GM12864 (cell line): ENCODE measurements at regions not wholly inside any gene's neighbourhood (a gene's known extent, or its start where the extent isn't known, plus 50 kb on each side); places are given as distances from the start of the nearest gene placed in this dataset.
"Not testable (repeated sequence)": the region's sequence is repeated elsewhere in the genome, so short reads cannot be mapped to it uniquely, and the experiment has no call there.

ENCODE experiments used
- DNase-seq: peaks from one replicate; pipeline ENCODE4 v3.0.0-alpha.2; 2011; ENCODE audit warnings: low read depth
- H3K4me3 ChIP-seq: 2 replicates; pipeline ENCODE4 v1.5.1; 2011; ENCODE audit warnings: mild to moderate bottlenecking, low read depth, low read length, control low read depth
- CTCF ChIP-seq: IDR thresholded peaks from 2 replicates; pipeline ENCODE4 v1.5.1; 2011; ENCODE audit warnings: low read depth, mild to moderate bottlenecking, moderate library complexity, low read length, control low read depth, inconsistent platforms; ENCODE audit errors: missing control alignments

DNA sequence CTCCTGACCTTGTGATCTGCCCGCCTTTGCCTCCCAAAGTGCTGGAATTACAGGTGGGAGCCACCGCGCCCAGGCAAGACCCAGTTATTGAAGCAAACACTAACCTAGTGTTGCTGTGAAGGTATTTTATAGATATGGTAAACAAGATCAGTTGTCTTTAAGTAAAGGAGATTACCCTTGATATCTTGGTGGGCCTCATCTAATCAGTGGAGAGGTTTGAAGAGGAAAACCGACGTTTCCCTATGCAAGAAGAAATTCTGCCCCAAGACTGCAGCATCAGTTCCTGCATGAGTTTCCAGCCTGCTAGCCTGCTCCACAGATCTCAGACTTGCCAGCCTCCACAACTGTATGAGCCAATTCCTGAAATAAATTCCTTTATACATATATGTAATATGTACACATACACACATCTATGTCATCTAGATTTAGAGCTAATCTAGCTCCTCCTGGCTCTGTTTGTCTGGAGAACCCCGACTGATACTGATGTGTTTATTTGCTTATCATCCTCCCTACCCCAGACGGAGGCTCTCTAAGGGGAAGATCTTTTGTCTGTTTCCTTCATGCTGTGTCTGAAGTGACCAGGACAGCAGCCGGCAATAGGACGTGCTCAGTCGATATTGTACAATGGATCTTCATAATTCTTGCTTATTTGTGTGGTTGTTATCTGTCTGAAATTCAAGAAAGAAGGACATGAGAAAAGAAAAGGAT is 90.9 kb downstream of the IER5 start:
- H3K4me3 ChIP-seq, result no peak overlapping the region
- no peak for TF ChIP-seq CTCF
- DNase-seq, result no peak

DNA sequence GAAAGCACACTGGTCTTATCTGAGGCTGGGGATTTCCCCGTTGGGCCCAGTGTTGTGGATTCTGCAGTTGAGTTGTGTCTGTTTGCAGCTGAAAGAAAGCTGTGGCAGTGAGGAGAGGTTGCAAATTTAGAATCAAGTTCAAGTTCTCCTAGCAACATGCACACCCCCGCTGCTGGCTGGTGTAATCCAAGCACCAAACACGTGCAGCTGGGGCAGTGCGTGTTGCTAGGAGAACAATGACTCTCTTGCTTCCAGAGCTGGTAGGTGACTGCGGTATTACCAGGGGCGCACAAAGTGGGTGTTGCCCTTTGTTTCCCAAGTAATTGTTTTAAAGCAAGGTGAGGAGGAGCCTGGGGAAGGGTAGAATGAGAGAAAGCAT is 91.5 kb downstream of the IER5 start:
- TF ChIP-seq CTCF, result no peak
- DNase-seq, result no peak
- H3K4me3 ChIP-seq, result no peak overlapping the region

- TF ChIP-seq CTCF, result no peak
- no peak for DNase-seq
- H3K4me3 ChIP-seq, result no peak overlapping the region
Measured at GRCh38 chr1:181180407-181181031, 92.0 kb downstream of the IER5 start.

GRCh38 chr1:181181792-181182585 is 93.5 kb downstream of the IER5 start:
- no peak overlapping the region for H3K4me3 ChIP-seq
- DNase-seq, result no peak
- no peak for TF ChIP-seq CTCF

DNA sequence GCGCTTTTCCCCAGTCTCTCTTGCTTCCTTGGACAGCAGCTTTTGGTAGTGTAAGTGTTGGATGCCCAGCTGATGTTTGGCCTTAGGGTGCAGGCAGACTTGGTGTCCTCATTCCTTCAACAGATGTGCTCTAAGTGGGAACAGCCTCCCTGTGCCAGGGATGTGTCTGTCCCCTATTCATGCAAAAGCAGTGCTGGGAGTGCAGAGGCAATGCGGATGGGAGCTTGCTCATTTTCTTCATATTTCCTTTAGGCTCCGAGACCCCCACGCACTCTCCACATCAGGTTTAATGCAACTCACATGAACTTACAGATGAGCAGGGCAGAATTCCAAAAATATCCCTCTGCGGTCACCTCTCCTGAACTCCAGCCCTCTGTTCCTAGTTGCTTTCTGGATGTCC is 96.1 kb downstream of the IER5 start:
- H3K4me3 ChIP-seq, result no peak overlapping the region
- TF ChIP-seq CTCF, result no peak
- DNase-seq, result no peak

GRCh38 chr1:181185461-181185860 is 97.0 kb downstream of the IER5 start:
- DNase-seq, result no peak
- no peak for TF ChIP-seq CTCF
- no peak overlapping the region for H3K4me3 ChIP-seq

- not testable (repeated sequence) for H3K4me3 ChIP-seq, DNase-seq
Measured at GRCh38 chr1:181186133-181186532, 97.6 kb downstream of the IER5 start.
